GM21825 (cell line): ENCODE measurements at regions not wholly inside any gene's neighbourhood (a gene's known extent, or its start where the extent isn't known, plus 50 kb on each side); places are given as distances from the start of the nearest gene placed in this dataset.

Experiments used
- ATAC-seq: cut with Tn5 transposase; IDR thresholded peaks from one replicate; pipeline ENCODE4 v1.9.1; 2021; ENCODE audit warnings: mild to moderate bottlenecking, moderate library complexity; ENCODE audit not compliant: unreplicated experiment

GRCh38 chr6:11926594-11927407 lies 85.3 kb upstream of the HIVEP1 start:
- no peak for ATAC-seq

- ATAC-seq = no peak
Measured at GRCh38 chr6:11925805-11926204, 86.3 kb upstream of the HIVEP1 start.

- no peak for ATAC-seq
Measured at GRCh38 chr6:11923621-11924020, 88.5 kb upstream of the HIVEP1 start.

GRCh38 chr6:11922901-11923300 lies 89.2 kb upstream of the HIVEP1 start:
- no peak for ATAC-seq

DNA sequence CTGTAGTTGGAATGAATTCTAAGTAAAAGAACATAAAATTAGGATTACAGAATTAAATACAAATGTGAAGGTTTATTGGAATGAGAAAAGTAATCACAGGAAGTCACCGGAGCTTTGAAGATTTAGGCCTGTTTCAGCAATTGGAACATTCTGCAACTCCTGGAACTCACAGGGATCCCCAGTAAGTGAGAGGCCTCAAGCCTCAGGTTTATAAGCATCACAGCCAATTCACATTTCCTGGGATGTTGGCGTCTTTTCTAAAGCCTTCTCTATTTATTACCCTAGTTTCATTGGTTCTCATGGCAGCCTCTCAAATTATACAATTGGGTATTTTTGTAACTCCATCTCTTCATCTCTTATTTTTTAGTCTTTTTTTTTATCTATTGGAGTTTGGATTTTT lies 90.4 kb upstream of the HIVEP1 start:
- no peak for ATAC-seq

DNA sequence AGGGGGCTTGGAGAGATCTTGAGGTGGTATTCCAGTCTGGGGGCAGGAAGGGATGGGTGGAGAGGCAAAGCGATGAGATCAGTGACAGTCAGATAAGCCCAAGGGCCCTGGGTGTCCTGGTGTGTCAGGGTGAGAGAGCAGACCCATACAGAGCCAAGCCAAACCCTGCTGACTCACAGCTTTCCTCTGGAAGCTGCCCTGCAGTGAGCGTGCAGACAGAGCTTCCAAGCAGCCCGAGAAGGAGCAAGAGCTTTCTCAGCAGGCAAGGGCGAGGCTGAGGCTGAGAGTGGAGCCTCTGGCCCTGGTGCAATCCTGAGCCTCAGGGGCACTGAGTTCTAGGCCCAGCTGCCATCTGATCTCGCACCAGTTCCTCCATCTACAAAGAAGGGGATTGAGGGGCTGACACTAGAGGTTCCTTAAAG lies 91.1 kb upstream of the HIVEP1 start:
- ATAC-seq = no peak

DNA sequence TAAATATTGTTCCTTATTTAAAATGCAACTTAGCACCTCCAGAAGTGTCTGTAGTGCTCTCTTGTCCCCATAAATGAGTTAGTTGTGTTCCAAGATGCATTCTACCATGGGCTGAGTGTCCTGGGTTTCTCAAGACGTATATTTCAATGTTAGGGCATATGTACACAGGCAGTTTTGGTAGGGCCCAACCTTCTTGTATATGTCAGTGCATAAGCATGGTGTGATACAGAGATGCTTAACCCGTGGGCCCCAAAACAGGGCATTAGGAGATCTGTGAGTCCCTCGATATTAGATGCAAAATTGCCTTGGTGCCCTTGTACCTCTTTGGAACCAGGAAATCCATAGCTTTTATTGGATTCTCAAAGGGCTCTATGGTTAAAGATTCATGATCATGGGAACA lies 91.5 kb upstream of the HIVEP1 start:
- ATAC-seq = no peak

DNA sequence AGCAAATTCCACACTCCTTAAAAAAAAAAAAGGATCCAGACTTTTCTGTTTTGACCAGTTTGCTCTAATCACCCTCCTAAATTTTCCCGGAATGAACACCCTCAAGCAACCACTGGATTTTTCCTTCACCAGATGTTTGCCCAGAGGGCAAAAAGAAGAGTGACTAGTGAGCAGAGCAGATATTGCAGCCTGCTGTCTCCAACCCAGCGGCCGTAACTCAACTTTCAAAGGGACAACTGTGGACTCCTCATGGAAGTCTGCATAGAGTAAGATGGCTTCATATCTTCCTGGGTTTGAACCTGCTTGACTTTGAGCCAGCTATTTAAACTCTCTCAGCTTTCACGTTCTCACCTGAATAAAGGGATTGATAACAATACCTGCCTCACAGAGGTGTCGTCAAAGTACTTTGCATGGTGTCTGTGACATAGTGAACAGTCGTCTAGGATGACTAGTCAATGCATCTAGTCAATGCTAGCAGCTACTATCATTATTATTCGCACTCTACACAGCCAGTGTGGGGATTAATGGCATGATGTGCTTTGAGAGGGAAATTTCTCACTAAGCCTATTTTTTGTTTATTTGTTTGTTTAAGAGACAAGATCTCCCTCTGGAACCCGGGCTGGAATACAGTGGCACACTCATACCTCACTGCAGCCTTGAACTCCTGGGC lies 92.2 kb upstream of the HIVEP1 start:
- no peak for ATAC-seq

GRCh38 chr6:11918739-11919605 lies 93.1 kb upstream of the HIVEP1 start:
- ATAC-seq = no peak

GRCh38 chr6:11917951-11918738 lies 94.0 kb upstream of the HIVEP1 start:
- no peak for ATAC-seq

DNA sequence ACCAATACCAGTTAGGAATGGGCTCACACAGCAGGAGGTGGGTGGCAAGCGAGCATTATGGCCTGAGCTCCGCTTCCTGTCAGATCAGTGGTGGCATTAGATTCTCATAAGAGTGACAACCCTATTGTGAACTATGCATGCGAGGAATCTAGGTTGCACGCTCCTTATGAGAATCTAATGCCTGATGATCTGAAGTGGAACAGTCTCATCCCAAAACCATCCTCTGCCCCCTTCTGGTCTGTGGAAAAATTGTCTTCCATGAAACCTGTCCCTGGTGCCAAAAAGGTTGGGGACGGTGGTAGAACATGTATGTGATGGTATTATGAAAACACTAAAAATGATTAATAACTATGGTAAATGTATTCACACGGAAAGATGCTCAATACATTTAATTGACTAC lies 99.7 kb upstream of the HIVEP1 start:
- ATAC-seq = no peak

DNA sequence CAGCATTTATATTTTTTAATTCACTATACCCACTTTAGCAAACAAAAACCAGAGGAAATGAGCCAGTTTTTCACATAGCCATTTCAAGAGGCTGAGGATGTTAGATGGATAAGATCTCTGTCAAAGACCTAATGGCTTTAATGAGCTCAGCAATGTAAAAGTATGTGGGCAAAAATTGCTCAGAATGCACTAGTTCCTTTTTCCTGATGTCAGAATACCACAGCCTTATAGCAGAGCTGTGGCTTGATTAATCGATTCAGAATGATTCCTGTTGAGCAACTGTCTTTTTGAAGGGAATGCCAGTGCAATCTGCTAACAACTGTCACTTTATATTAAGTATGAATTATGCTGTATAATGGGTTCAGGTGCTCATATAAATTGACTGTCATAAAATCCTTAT lies 100.6 kb upstream of the HIVEP1 start:
- no peak for ATAC-seq

GRCh38 chr6:11909696-11910132 lies 102.4 kb upstream of the HIVEP1 start:
- ATAC-seq = no peak

DNA sequence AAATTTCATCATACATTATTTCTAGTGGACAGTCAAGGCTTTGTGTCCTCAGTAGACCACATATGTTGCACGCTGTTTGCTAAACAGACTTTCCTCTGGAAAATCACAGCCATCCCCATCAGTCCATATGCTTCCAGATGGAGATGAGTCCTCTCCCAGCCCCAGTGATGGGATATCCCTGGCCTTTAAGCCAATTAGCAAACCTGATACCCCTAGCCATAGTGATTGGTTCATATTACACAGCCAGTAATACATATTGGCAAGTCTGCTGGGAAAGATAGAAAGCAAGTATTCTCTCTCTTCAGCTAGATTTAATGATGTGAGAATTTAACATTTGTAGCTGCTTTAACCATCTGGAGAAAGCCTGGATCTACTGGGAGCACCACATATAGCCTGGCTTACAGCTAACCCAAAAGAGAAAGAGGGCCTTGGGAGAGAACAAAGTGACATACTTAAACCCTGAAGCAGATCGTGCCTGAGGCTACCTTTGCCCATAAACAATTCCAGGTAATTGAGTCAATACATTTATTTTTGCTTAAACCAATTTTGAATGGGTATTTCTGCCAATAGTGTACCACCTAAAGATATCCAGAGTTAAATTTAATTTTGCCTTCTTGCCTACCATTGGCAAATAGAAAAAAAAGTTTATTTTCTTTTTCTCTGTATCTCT lies 103.5 kb upstream of the HIVEP1 start:
- ATAC-seq = no peak

DNA sequence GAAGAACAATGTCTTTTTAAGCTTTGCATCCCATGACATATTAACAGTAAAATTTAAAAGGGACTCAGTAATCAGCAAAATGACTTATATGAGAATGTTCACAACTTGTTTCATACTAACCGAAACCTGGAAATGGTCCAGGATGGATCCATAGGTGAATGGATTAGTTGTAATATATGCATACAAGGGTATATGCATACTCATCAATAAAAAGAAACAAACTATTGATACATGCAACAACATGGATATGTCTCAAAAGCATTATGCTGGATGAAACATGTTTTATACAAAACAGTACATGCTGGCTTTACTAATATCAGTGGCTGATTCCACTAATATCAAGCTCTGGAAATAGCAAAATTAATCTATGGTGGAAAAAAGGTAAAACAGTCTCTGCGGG lies 108.5 kb upstream of the HIVEP1 start:
- ATAC-seq = no peak

DNA sequence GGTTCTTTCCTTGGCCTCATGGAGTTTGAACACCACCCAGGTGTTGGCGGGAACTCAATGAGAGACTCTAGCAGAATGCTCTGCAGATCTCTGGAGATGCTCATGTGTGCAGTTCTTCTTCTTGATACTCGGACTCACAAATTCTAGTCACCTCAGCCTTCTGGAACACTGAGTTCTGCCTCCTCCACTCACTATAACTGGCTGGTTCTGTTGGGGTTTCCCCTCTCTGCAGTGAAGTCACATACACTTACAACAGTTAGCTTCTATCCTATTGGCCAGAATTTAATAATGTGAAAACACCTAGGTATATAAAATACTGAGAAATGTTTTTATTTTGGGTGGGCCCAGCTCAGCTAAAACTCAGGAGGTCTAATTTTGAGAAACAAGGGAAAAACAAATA lies 109.6 kb upstream of the HIVEP1 start:
- ATAC-seq = no peak

GRCh38 chr6:11900662-11901598 lies 111.2 kb upstream of the HIVEP1 start:
- no peak for ATAC-seq

- no peak for ATAC-seq
Measured at GRCh38 chr6:11899645-11900044, 112.5 kb upstream of the HIVEP1 start.

DNA sequence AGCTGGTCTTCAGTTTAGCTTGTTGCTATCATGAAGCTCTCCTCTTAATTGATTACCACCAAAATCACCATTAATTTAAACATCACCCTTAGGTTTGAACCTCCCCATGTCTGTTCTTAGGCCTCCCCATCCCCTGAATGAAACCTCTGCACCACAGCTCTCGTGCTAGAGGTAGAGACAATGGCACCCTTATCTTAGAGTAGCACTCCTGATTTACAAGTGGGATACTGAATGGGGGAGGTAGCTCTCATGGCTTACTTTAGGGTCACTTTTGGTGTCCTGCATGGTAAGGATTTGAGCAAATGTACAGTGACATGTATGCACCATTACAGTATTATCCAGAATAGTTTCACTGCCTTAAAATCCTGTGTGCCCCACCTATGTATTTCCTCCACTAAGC lies 115.6 kb upstream of the ADTRP start:
- no peak for ATAC-seq
